Thyroid gland (tissue), 4 donors: ENCODE measurements at regions not wholly inside any gene's neighbourhood (a gene's known extent, or its start where the extent isn't known, plus 50 kb on each side); places are given as distances from the start of the nearest gene placed in this dataset.

Experiments
- POLR2A ChIP-seq, 2 donors: fragments of 450-650 bp; IDR thresholded peaks; one replicate each; pipeline ENCODE4 v1.6.1; 2017; ENCODE audit warnings: antibody characterized with exemption in 2 of 2, mild to moderate bottlenecking in 2 of 2, moderate library complexity in 1 of 2
- TF ChIP-seq, protein P1 (sequence below), 6 experiments: fragments of 200-600 bp in 3 of 6; fragments of 450-650 bp in 3 of 6; sonication (generic) in 3 of 6; IDR thresholded peaks; one replicate each; pipeline ENCODE4 v1.5.1; 2016 to 2019; ENCODE audit warnings: antibody characterized with exemption in 6 of 6, mild to moderate bottlenecking in 2 of 6, inconsistent platforms in 1 of 6, moderate library complexity in 1 of 6

DNA sequence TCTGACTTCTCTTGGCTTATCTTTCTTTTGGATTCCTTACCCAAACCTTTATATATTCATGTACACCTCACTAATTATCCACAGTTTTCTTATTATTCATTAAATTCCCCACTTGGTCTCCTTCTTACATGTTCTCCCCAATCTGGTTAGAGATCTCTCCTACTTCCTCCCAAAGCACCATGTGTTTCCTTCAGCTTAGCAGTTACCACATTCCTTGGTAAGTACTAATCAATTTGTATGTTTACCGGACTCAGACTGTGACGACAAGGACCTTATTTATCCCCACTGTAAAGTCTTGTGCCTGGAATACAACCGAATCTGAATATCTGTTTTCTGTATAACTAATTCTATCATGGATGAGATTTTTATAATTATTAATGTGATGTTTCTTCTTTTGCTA is 389.5 kb downstream of the KCNJ2 start:
- TF ChIP-seq, protein P1, sequence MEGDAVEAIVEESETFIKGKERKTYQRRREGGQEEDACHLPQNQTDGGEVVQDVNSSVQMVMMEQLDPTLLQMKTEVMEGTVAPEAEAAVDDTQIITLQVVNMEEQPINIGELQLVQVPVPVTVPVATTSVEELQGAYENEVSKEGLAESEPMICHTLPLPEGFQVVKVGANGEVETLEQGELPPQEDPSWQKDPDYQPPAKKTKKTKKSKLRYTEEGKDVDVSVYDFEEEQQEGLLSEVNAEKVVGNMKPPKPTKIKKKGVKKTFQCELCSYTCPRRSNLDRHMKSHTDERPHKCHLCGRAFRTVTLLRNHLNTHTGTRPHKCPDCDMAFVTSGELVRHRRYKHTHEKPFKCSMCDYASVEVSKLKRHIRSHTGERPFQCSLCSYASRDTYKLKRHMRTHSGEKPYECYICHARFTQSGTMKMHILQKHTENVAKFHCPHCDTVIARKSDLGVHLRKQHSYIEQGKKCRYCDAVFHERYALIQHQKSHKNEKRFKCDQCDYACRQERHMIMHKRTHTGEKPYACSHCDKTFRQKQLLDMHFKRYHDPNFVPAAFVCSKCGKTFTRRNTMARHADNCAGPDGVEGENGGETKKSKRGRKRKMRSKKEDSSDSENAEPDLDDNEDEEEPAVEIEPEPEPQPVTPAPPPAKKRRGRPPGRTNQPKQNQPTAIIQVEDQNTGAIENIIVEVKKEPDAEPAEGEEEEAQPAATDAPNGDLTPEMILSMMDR (IDR thresholded peaks at IDR 0.05) = no peak
- no peak for TF ChIP-seq POLR2A (IDR thresholded peaks at IDR 0.05)
